Fibroblast of pulmonary artery (primary cell): ENCODE measurements at regions not wholly inside any gene's neighbourhood (a gene's known extent, or its start where the extent isn't known, plus 50 kb on each side); places are given as distances from the start of the nearest gene placed in this dataset.

Experiments
- DNase-seq: peaks from one replicate; pipeline ENCODE4 v3.0.0-alpha.2; 2010; ENCODE audit warnings: low read depth
- H3K4me3 ChIP-seq: replicated peaks from 2 replicates; pipeline ENCODE4 v1.5.1; 2011; ENCODE audit warnings: low read depth, mild to moderate bottlenecking, control low read depth, low read length, moderate library complexity
- CTCF ChIP-seq: IDR thresholded peaks from 2 replicates; pipeline ENCODE4 v1.5.1; 2011; ENCODE audit warnings: mild to moderate bottlenecking, control low read depth, low read length, inconsistent platforms; ENCODE audit errors: missing control alignments

GRCh38 chr22:22796724-22797123, 90.9 kb upstream of the IGLL5 start:
- TF ChIP-seq CTCF, result no peak
- H3K4me3 ChIP-seq, result no peak overlapping the region
- DNase-seq, result no peak

DNA sequence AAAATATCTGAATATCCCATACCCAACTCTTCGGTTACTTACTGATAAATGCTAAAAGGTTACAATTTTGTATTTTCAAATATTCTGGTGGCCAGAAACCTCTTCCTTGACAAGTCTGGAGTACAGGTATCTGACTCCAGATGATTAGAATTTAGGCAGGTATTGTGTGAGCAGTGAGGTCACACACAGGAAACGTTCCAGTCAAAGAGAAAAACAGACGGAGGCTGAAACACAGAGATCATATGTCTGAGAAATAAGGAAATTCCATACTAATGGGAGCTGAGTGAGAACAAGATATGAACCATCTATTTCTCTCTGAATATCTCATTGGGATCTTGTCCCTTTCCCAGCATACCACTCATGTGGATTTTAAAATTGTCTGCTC, 89.4 kb upstream of the IGLL5 start:
- H3K4me3 ChIP-seq, result no peak overlapping the region
- TF ChIP-seq CTCF, result no peak
- no peak for DNase-seq

- no peak overlapping the region for H3K4me3 ChIP-seq
- no peak for TF ChIP-seq CTCF
- no peak for DNase-seq
These were observed 88.9 kb upstream of the IGLL5 start for GRCh38 chr22:22798716-22799115.

- no peak for DNase-seq
- no peak overlapping the region for H3K4me3 ChIP-seq
- TF ChIP-seq CTCF, result no peak
These were observed 88.1 kb upstream of the IGLL5 start for GRCh38 chr22:22799561-22799960.

DNA sequence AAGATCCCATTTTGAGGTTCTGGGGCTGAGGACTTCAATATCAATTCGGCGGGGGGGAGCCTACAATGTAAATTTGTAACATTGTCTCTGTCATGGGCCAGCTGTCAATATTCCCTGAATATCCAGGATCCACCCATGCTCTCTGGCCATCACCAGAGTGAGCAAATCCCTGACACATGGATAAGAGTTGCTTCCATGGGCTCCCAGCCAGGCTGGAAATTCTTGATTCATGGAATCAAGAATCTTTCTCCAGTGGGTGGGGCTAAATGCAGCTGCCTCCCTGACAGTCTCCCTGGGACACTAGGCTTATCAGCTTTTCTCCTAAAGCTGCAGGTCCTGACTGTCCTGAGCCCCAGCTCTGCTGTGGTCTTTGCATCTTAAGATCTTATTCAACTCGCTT, 86.9 kb upstream of the IGLL5 start:
- DNase-seq, result no peak
- no peak for TF ChIP-seq CTCF
- H3K4me3 ChIP-seq, result no peak overlapping the region

DNA sequence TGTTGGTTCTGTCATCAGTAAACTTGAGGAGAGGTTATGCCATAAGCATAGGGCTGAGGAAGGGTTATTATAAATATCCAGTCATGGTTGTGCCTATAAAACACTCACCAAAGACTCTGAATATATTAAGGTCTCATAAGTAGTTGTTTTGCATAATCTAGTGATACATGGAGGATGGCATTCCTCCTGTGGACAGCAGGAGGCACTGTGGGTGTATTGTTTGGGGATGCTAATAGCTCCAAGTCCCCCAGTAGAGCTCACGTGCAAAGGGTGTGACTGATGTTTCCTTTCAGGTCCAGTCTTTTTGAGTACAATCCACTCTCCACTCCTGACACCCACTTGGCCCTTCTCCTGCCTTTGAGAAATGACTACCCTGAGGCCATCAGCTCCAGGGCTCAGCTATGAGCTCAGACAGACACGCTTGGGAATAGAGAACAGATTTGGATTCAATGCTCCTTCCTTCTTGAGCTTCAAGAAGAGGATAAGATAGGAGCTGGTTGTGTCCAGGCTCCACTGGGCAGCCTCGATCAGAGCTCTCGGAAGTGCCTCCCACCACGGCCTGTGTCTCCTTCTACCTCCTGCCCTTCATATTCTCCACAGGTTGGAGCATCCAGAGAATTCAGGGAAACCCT, 85.2 kb upstream of the IGLL5 start:
- peak; percentile 18 for TF ChIP-seq CTCF
- H3K4me3 ChIP-seq, result no peak overlapping the region
- no peak for DNase-seq

DNA sequence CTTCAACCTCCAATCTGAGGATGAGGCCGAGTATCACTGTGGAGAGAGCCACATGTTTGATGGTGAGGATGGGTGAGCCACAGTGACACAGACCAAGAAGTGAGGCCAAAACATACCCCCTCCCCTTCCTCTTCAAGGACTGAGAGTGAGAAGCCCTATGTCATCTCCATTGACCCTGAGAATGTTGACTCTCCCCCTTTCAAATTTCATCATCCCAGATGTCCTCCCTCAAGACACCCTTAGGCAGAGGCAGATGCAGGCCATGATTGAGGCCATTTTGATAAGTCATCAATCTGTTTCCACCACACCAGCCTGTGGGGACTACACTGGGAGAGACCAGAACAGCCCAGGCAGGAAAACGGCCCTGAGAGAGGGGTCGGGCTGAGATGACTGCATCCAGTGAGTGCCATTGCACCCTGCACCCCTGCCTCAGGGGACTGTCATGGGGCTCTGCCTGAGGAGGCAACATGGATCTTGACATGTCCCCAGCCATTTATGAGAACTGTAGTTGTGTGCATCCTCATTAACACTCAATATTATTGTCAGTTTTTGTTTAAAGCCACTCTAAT, 84.2 kb upstream of the IGLL5 start:
- TF ChIP-seq CTCF, result no peak
- no peak overlapping the region for H3K4me3 ChIP-seq
- DNase-seq, result no peak
